ENCODE measurements at regions not wholly inside any gene's neighbourhood (a gene's known extent, or its start where the extent isn't known, plus 50 kb on each side); places are given as distances from the start of the nearest gene placed in this dataset.

- H3K36me3 ChIP-seq (ENCODE audit: control insufficient read depth in 2 of 4, insufficient read depth in 4 of 4, low read length in 3 of 4), result no peaks in the 10 kb centered on the region
- no peak overlapping the region for H3K23ac ChIP-seq (ENCODE audit: insufficient read length)
- DNase-seq (ENCODE audit: low read depth in 1 of 2, low spot score in 2 of 2) (no peak), FAIRE-seq (no peak)
- no peak overlapping the region for H3K18ac ChIP-seq (ENCODE audit: extremely low read depth, low read length)
- POLR2A ChIA-PET (ENCODE audit: partially characterized antibody), result no interaction called here
- no peaks in the 10 kb centered on the region for H3K79me2 ChIP-seq (ENCODE audit: control insufficient read depth in 1 of 2, insufficient read depth in 2 of 2, low read length in 2 of 2)
- H2BK120ac ChIP-seq (replicated peaks; ENCODE audit: low read depth, low read length), result no peak overlapping the region
- H3K14ac ChIP-seq (ENCODE audit: insufficient read length), result no peak overlapping the region
- H4K5ac ChIP-seq (ENCODE audit: insufficient read length, low read depth, low read length), result no peak overlapping the region
- no peak overlapping the region for H2AFZ ChIP-seq (ENCODE audit: low read length)
- H2BK12ac ChIP-seq (ENCODE audit: low read depth, low read length), result no peak overlapping the region
- no peaks in the 10 kb centered on the region for H3K79me1 ChIP-seq (ENCODE audit: low read depth, low read length)
- no peaks in the 10 kb centered on the region for H3K27me3 ChIP-seq (replicated peaks in 1 of 4; ENCODE audit: control insufficient read depth in 3 of 4, extremely low read depth in 1 of 4, insufficient read depth in 3 of 4, low read length in 3 of 4)
- no peak overlapping the region for H4K8ac ChIP-seq (ENCODE audit: extremely low read depth, insufficient read depth, low read length)
- CTCF ChIA-PET (ENCODE audit: partially characterized antibody), result interaction anchor here (0.7 to 1.2 kb wide), 2 partner anchors 10 to 20 kb away, joined by 3 to 7 read pairs; no protein-coding TSS in a partner anchor
- H3K4ac ChIP-seq (replicated peaks; ENCODE audit: insufficient read length, low read depth, low read length), result no peak overlapping the region
- H3K9me3 ChIP-seq (ENCODE audit: insufficient read depth in 2 of 2, low read depth in 1 of 2, low read length in 1 of 2), result no peaks in the 10 kb centered on the region
- no peak overlapping the region for H3K4me3 ChIP-seq (ENCODE audit: extremely low read depth in 1 of 4, insufficient read depth in 2 of 4, low read depth in 3 of 4, low read length in 4 of 4)
- H3K56ac ChIP-seq (replicated peaks; ENCODE audit: insufficient read length, low read depth, low read length), result no peak overlapping the region
- no peaks in the 10 kb centered on the region for H3K23me2 ChIP-seq (ENCODE audit: low read depth, low read length)
- H2BK15ac ChIP-seq (ENCODE audit: low read length), result no peak overlapping the region
- no peak overlapping the region for H3K9ac ChIP-seq (replicated peaks in 1 of 4; ENCODE audit: extremely low read depth in 1 of 4, low read depth in 3 of 4, low read length in 3 of 4)
- H2BK5ac ChIP-seq (ENCODE audit: low read depth, low read length), result no peak overlapping the region
- no peak overlapping the region for H4K91ac ChIP-seq (replicated peaks; ENCODE audit: insufficient read length, low read length)
- H2AK5ac ChIP-seq (ENCODE audit: low read depth, low read length), result no peak overlapping the region
- no peaks in the 10 kb centered on the region for H4K20me1 ChIP-seq (replicated peaks in 1 of 2; ENCODE audit: control insufficient read depth in 1 of 2, insufficient read depth in 2 of 2, low read length in 2 of 2)
- H2BK20ac ChIP-seq (ENCODE audit: low read length), result no peak overlapping the region
- H3K27ac ChIP-seq (ENCODE audit: low read depth, low read length), result no peak overlapping the region
- no peaks in the 10 kb centered on the region for H3K4me1 ChIP-seq (replicated peaks in 1 of 4; ENCODE audit: control insufficient read depth in 3 of 4, insufficient read depth in 4 of 4, low read length in 3 of 4)
- H3K4me2 ChIP-seq (ENCODE audit: insufficient read depth in 1 of 2, low read depth in 2 of 2, low read length in 2 of 2), result no peak overlapping the region
- TF ChIP-seq SP2 (IDR thresholded peaks at IDR 0.05; ENCODE audit: low read length) (no peak), SP1 (IDR thresholded peaks at IDR 0.05; ENCODE audit: low read depth, low read length) (no peak), GABPA (IDR thresholded peaks at IDR 0.05; ENCODE audit: borderline replicate concordance, insufficient read depth, low read length) (no peak), SAP30 (IDR thresholded peaks at IDR 0.05; ENCODE audit: insufficient read depth, insufficient replicate concordance, low read length) (no peak), RFX5 (IDR thresholded peaks at IDR 0.05; ENCODE audit: borderline replicate concordance, low read depth, low read length) (no peak), SIX5 (IDR thresholded peaks at IDR 0.05; ENCODE audit: low read depth, low read length) (no peak), NANOG (IDR thresholded peaks at IDR 0.05; ENCODE audit: insufficient read depth, low read depth, low read length, poor library complexity, severe bottlenecking) (no peak), CTCF (IDR thresholded peaks at IDR 0.05; ENCODE audit: control extremely low read depth in 1 of 3, insufficient read depth in 1 of 3, low read depth in 1 of 3, low read length in 3 of 3) (no peak), TEAD4 (IDR thresholded peaks at IDR 0.05; ENCODE audit: low read depth, low read length) (no peak), USF2 (IDR thresholded peaks at IDR 0.05; ENCODE audit: low read length) (no peak), POLR2AphosphoS5 (IDR thresholded peaks at IDR 0.05; ENCODE audit: low read depth, low read length) (no peak), HDAC6 (IDR thresholded peaks at IDR 0.05; ENCODE audit: low read depth, low read length) (no peak)
These were observed 1024.7 kb upstream of the TMEFF2 start for GRCh38 chr2:193219413-193219812.
